CD14-positive monocyte (primary cell): ENCODE measurements at regions not wholly inside any gene's neighbourhood (a gene's known extent, or its start where the extent isn't known, plus 50 kb on each side); places are given as distances from the start of the nearest gene placed in this dataset.
"Not testable (repeated sequence)": the region's sequence is repeated elsewhere in the genome, so short reads cannot be mapped to it uniquely, and the experiment has no call there.

Experiments used
- DNase-seq, 3 donors: peaks; one replicate each; pipeline ENCODE4 v3.0.0-alpha.2; 2011 to 2022
- H2AFZ ChIP-seq: 2 replicates; pipeline ENCODE4 v1.6.0; 2012; ENCODE audit warnings: mild to moderate bottlenecking, low read depth, low read length, inconsistent platforms; ENCODE audit not compliant: insufficient read depth, poor library complexity, severe bottlenecking
- H3K27ac ChIP-seq, 2 donors: 1 replicate in 1 of 2; 2 replicates in 1 of 2; pipeline ENCODE4 v1.5.1; 2012 to 2013; ENCODE audit warnings: low read length in 2 of 2, control low read depth in 1 of 2, inconsistent platforms in 1 of 2, low read depth in 1 of 2, mild to moderate bottlenecking in 1 of 2
- H3K27me3 ChIP-seq, 2 donors: one replicate each; pipeline versions ENCODE4 v1.6.0 to v1.6.1; 2011 to 2013; ENCODE audit warnings: low read length in 2 of 2; ENCODE audit not compliant: control insufficient read depth in 2 of 2, insufficient read depth in 2 of 2
- H3K36me3 ChIP-seq, 2 donors: replicated peaks in 1 of 2; 1 replicate in 1 of 2; 2 replicates in 1 of 2; pipeline versions ENCODE4 v1.5.1 to v1.6.1; 2012 to 2013; ENCODE audit warnings: low read length in 2 of 2, control low read depth in 1 of 2, inconsistent platforms in 1 of 2, mild to moderate bottlenecking in 1 of 2; ENCODE audit not compliant: insufficient read depth in 2 of 2, control insufficient read depth in 1 of 2
- H3K4me1 ChIP-seq, 2 donors: 1 replicate in 1 of 2; 2 replicates in 1 of 2; pipeline versions ENCODE4 v1.5.1 to v1.6.1; 2012 to 2013; ENCODE audit warnings: low read length in 2 of 2, control low read depth in 1 of 2, inconsistent platforms in 1 of 2, mild to moderate bottlenecking in 1 of 2, moderate library complexity in 1 of 2; ENCODE audit not compliant: insufficient read depth in 2 of 2, control insufficient read depth in 1 of 2
- H3K4me2 ChIP-seq: replicated peaks from 2 replicates; pipeline ENCODE3; 2012; ENCODE audit warnings: low read length, moderate library complexity, mild to moderate bottlenecking; ENCODE audit not compliant: poor library complexity, severe bottlenecking; ENCODE audit errors: extremely low read depth
- H3K4me3 ChIP-seq, 3 experiments: fragments of 200-600 bp in 1 of 3; sonication (generic) in 1 of 3; replicated peaks in 1 of 3; 1 replicate in 2 of 3; 2 replicates in 1 of 3; pipeline ENCODE4 v1.5.1; 2011 to 2013; ENCODE audit warnings: low read length in 3 of 3, mild to moderate bottlenecking in 3 of 3, control low read depth in 2 of 3, low read depth in 2 of 3, inconsistent platforms in 1 of 3, moderate library complexity in 1 of 3
- H3K79me2 ChIP-seq: 2 replicates; pipeline ENCODE4 v1.6.0; 2012; ENCODE audit warnings: mild to moderate bottlenecking, control low read depth, inconsistent platforms, low read length, moderate library complexity; ENCODE audit not compliant: insufficient read depth
- H3K9ac ChIP-seq: 2 replicates; pipeline ENCODE4 v1.6.0; 2017; ENCODE audit warnings: low read length, mild to moderate bottlenecking; ENCODE audit not compliant: insufficient read depth, poor library complexity, severe bottlenecking
- H3K9me3 ChIP-seq, 2 donors: replicated peaks in 1 of 2; 1 replicate in 1 of 2; 2 replicates in 1 of 2; pipeline versions ENCODE4 v1.5.1 to v1.6.1; 2012 to 2013; ENCODE audit warnings: low read length in 2 of 2, control low read depth in 1 of 2; ENCODE audit not compliant: control insufficient read depth in 1 of 2, insufficient read depth in 1 of 2
- H4K20me1 ChIP-seq: 2 replicates; pipeline ENCODE4 v1.6.0; 2012; ENCODE audit warnings: mild to moderate bottlenecking, low read length, control low read depth, moderate library complexity; ENCODE audit not compliant: insufficient read depth
- H3K27ac Mint-ChIP-seq, 7 donors: one replicate each; pipeline ENCODE4 v1.8.0; 2020; ENCODE audit warnings: mild to moderate bottlenecking in 7 of 7, mixed read lengths in 7 of 7, moderate library complexity in 6 of 7, inconsistent platforms in 2 of 7
- H3K27me3 Mint-ChIP-seq, 3 donors: one replicate each; pipeline ENCODE4 v1.8.0; 2021 to 2022; ENCODE audit warnings: low read depth in 3 of 3, mild to moderate bottlenecking in 3 of 3, mixed read lengths in 3 of 3, moderate library complexity in 3 of 3, inconsistent platforms in 1 of 3
- H3K36me3 Mint-ChIP-seq, 2 donors: one replicate each; pipeline ENCODE4 v1.8.0; 2020; ENCODE audit warnings: mixed read lengths in 2 of 2, inconsistent platforms in 1 of 2, mild to moderate bottlenecking in 1 of 2
- H3K4me1 Mint-ChIP-seq: one replicate; pipeline ENCODE4 v1.8.0; 2020; ENCODE audit warnings: mild to moderate bottlenecking, mixed read lengths
- H3K4me3 Mint-ChIP-seq, 2 donors: one replicate each; pipeline ENCODE4 v1.8.0; 2020; ENCODE audit warnings: mild to moderate bottlenecking in 2 of 2, mixed read lengths in 2 of 2, moderate library complexity in 1 of 2
- H3K9me3 Mint-ChIP-seq, 7 donors: one replicate each; pipeline ENCODE4 v1.8.0; 2020 to 2022; ENCODE audit warnings: mixed read lengths in 7 of 7, mild to moderate bottlenecking in 6 of 7, moderate library complexity in 6 of 7, inconsistent platforms in 2 of 7
- CTCF ChIP-seq: fragments of 200-600 bp; IDR thresholded peaks from one replicate; pipeline ENCODE4 v1.8.0; 2022; ENCODE audit warnings: antibody characterized with exemption, mild to moderate bottlenecking
- WGBS: methylation state at CpG from one replicate; pipeline ENCODE4 v1.1.5; 2013; ENCODE audit warnings: missing lambda C conversion rate; ENCODE audit not compliant: insufficient coverage; 5-methylcytosine and 5-hydroxymethylcytosine counted together
- intact Hi-C, 2 donors: fragments of 100-400 bp; cut with micrococcal nuclease; formaldehyde crosslinking; loops; one replicate each; pipeline versions ENCODE4 v1.15.0 to v1.15.1; 2023

DNA sequence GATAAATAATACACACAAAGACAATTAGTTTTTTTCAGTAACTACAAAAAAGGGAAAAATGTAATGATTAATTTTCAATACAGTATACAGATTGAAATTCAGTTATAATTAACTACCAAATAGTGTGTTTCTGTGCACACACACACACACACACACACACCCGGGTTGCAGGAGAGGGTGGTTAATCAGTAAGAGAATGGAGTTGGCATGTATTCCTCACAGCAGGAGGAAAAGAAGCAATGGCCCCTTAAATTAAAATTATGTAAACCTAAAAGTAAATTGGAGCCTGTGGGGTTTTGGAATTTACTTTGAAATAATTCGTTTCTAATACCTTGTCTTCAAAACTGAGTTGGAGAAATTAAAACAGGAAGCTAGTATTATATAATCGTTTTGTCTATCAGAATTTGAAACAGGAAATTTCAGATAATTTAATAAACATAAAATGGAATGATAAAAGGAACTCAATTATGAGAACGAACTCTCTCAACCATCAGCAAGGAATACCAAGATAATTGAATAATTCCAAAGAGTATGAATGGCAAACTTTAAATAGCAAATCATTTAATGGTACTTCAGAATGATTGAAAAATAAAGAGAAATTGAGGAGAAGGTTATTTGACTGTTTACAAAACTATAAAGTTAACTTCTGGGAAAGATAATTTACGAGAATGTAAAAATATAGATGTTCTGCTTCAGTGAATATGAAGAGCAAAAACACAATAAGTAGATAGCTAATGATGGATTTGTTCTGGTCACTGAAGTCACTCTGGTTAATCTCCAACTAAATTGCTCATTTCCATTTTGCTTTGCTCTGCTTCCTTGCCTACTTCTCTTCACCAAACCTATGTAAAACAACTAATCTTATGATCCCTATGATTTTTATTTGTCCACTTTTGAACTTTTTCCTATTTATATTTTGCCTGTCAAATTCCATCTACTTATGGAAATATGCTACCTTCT, 547.9 kb upstream of the ZP4 start:
- peaks cover 0 to 1% (median 0%) of the 10 kb centered on the region in 3 donors for H3K27me3 Mint-ChIP-seq
- Histone ChIP-seq H3K4me2 (no peak overlapping the region), H3K9ac (no peak overlapping the region), H3K27ac (no peak overlapping the region), H3K36me3 (no peaks in the 10 kb centered on the region), H3K79me2 (no peaks in the 10 kb centered on the region), H3K4me3 (no peak overlapping the region), H3K9me3 (peaks cover 0 to 3% of the 10 kb centered on the region in 2 donors), H2AFZ (no peak overlapping the region), H4K20me1 (no peaks in the 10 kb centered on the region), H3K4me1 (no peaks in the 10 kb centered on the region), H3K27me3 (no peaks in the 10 kb centered on the region)
- H3K36me3 Mint-ChIP-seq: no peaks in the 10 kb centered on the region
- TF ChIP-seq CTCF: no peak
- no CpG with 5 or more reads among the region's 5 CpGs for WGBS
- no peak overlapping the region for H3K4me3 Mint-ChIP-seq
- H3K9me3 Mint-ChIP-seq: peaks cover 0 to 3% (median 0%) of the 10 kb centered on the region in 7 donors
- H3K27ac Mint-ChIP-seq: no peak overlapping the region
- intact Hi-C loops: no loop called here
- no peak for DNase-seq
- H3K4me1 Mint-ChIP-seq: no peaks in the 10 kb centered on the region

GRCh38 chr1:238429703-238430102, 539.0 kb upstream of the ZP4 start:
- H3K36me3 Mint-ChIP-seq, DNase-seq: not testable (repeated sequence)
- WGBS: no CpG with 5 or more reads among the region's 2 CpGs

More at GRCh38 chr1:238429703-238430102, 539.0 kb upstream of the ZP4 start:
- H3K9me3 Mint-ChIP-seq, H4K20me1 ChIP-seq, H3K36me3 ChIP-seq, H3K4me2 ChIP-seq, H2AFZ ChIP-seq, H3K27ac ChIP-seq, H3K27me3 Mint-ChIP-seq, H3K9me3 ChIP-seq, H3K27ac Mint-ChIP-seq, H3K4me3 Mint-ChIP-seq, H3K27me3 ChIP-seq, intact Hi-C loops, H3K79me2 ChIP-seq, H3K4me1 Mint-ChIP-seq, H3K4me1 ChIP-seq, H3K4me3 ChIP-seq, H3K9ac ChIP-seq: not testable (repeated sequence)
